ENCODE measurements at regions not wholly inside any gene's neighbourhood (a gene's known extent, or its start where the extent isn't known, plus 50 kb on each side); places are given as distances from the start of the nearest gene placed in this dataset.

- no peak for DNase-seq (ENCODE audit: low spot score)
These were observed 97.1 kb upstream of the EPB41L3 start for GRCh38 chr18:5640939-5641338.

GRCh38 chr18:5639131-5639530 lies 95.3 kb upstream of the EPB41L3 start:
- no peak for DNase-seq (ENCODE audit: low spot score)

GRCh38 chr18:5632041-5632440 lies 88.2 kb upstream of the EPB41L3 start:
- DNase-seq (ENCODE audit: low spot score), result no peak

GRCh38 chr18:5630900-5631413 lies 87.2 kb upstream of the EPB41L3 start:
- DNase-seq (ENCODE audit: low spot score), result no peak

- peak; percentile 66 for DNase-seq (ENCODE audit: low spot score)
These were observed 86.5 kb upstream of the EPB41L3 start for GRCh38 chr18:5630057-5630899.

- peak; percentile 47 for DNase-seq (ENCODE audit: low spot score)
These were observed 84.9 kb upstream of the EPB41L3 start for GRCh38 chr18:5628512-5629255.

- DNase-seq (ENCODE audit: low spot score), result no peak
These were observed 84.1 kb upstream of the EPB41L3 start for GRCh38 chr18:5627776-5628511.

- no peak for DNase-seq (ENCODE audit: low spot score)
These were observed 82.5 kb upstream of the EPB41L3 start for GRCh38 chr18:5626130-5626880.

- no peak for DNase-seq (ENCODE audit: low spot score)
These were observed 81.3 kb upstream of the EPB41L3 start for GRCh38 chr18:5625076-5625475.

GRCh38 chr18:5622905-5623304 lies 79.1 kb upstream of the EPB41L3 start:
- DNase-seq (ENCODE audit: low spot score), result no peak

GRCh38 chr18:5620289-5620688 lies 76.5 kb upstream of the EPB41L3 start:
- DNase-seq (ENCODE audit: low spot score), result no peak

- no peak for DNase-seq (ENCODE audit: low spot score)
These were observed 75.6 kb upstream of the EPB41L3 start for GRCh38 chr18:5619376-5619775.

GRCh38 chr18:5618047-5618688 lies 74.4 kb upstream of the EPB41L3 start:
- no peak for DNase-seq (ENCODE audit: low spot score)

- no peak for DNase-seq (ENCODE audit: low spot score)
These were observed 67.4 kb upstream of the EPB41L3 start for GRCh38 chr18:5611221-5611620.

- DNase-seq (ENCODE audit: low spot score), result no peak
These were observed 65.0 kb upstream of the EPB41L3 start for GRCh38 chr18:5608846-5609245.

- no peak for DNase-seq (ENCODE audit: low spot score)
These were observed 63.2 kb upstream of the EPB41L3 start for GRCh38 chr18:5606951-5607350.

GRCh38 chr18:5604778-5605177 lies 61.0 kb upstream of the EPB41L3 start:
- no peak for DNase-seq (ENCODE audit: low spot score)

GRCh38 chr18:5603153-5603552 lies 59.4 kb upstream of the EPB41L3 start:
- DNase-seq (ENCODE audit: low spot score), result no peak

GRCh38 chr18:5601188-5601624 lies 57.4 kb upstream of the EPB41L3 start:
- DNase-seq (ENCODE audit: low spot score), result no peak

GRCh38 chr18:5600378-5601071 lies 56.7 kb upstream of the EPB41L3 start:
- DNase-seq (ENCODE audit: low spot score), result no peak

- DNase-seq (ENCODE audit: low spot score), result no peak
These were observed 52.8 kb upstream of the EPB41L3 start for GRCh38 chr18:5596585-5596984.

All from AG08396 (cell line).